Caki2 (cell line): ENCODE measurements at regions not wholly inside any gene's neighbourhood (a gene's known extent, or its start where the extent isn't known, plus 50 kb on each side); places are given as distances from the start of the nearest gene placed in this dataset.
"Not testable (repeated sequence)": the region's sequence is repeated elsewhere in the genome, so short reads cannot be mapped to it uniquely, and the experiment has no call there.

ENCODE experiments used
- DNase-seq: peaks from one replicate; pipeline ENCODE4 v3.0.0-alpha.2; 2015; ENCODE audit warnings: low read depth
- in situ Hi-C: cut with HindIII; loops from 2 replicates; pipeline ENCODE4 v1.10.0; 2016; ENCODE audit warnings: low sequenced_read_pairs, low pct_unique_long_range_greater_than_20kb, mixed read lengths

- in situ Hi-C loops: no loop called here
- DNase-seq: no peak
Measured at GRCh38 chr15:37372064-37372463, 271.7 kb upstream of the MEIS2 start.

GRCh38 chr15:37375519-37375918 lies 275.2 kb upstream of the MEIS2 start:
- no peak for DNase-seq
- in situ Hi-C loops: no loop called here

- DNase-seq: no peak
- in situ Hi-C loops: no loop called here
Measured at GRCh38 chr15:37377428-37377827, 277.1 kb upstream of the MEIS2 start.

- in situ Hi-C loops: no loop called here
- DNase-seq: no peak
Measured at GRCh38 chr15:37394402-37395099, 294.2 kb upstream of the MEIS2 start.

GRCh38 chr15:37395100-37395468 lies 294.7 kb upstream of the MEIS2 start:
- in situ Hi-C loops: no loop called here
- DNase-seq: no peak

- in situ Hi-C loops: no loop called here
- DNase-seq: no peak
Measured at GRCh38 chr15:37397266-37398022, 297.1 kb upstream of the MEIS2 start.

- in situ Hi-C loops: no loop called here
- no peak for DNase-seq
Measured at GRCh38 chr15:37416103-37416502, 315.8 kb upstream of the MEIS2 start.

GRCh38 chr15:37425541-37425940 lies 325.2 kb upstream of the MEIS2 start:
- no peak for DNase-seq
- in situ Hi-C loops: no loop called here

GRCh38 chr15:37427393-37427792 lies 327.0 kb upstream of the MEIS2 start:
- DNase-seq, in situ Hi-C loops: not testable (repeated sequence)

- in situ Hi-C loops: no loop called here
- DNase-seq: no peak
Measured at GRCh38 chr15:37446921-37447320, 346.6 kb upstream of the MEIS2 start.

GRCh38 chr15:37452498-37452897 lies 352.1 kb upstream of the MEIS2 start:
- DNase-seq: no peak
- in situ Hi-C loops: no loop called here

- DNase-seq: no peak
- in situ Hi-C loops: no loop called here
Measured at GRCh38 chr15:37480482-37480881, 380.1 kb upstream of the MEIS2 start.

GRCh38 chr15:37481126-37481525 lies 380.8 kb upstream of the MEIS2 start:
- in situ Hi-C loops: no loop called here
- DNase-seq: no peak

- in situ Hi-C loops: no loop called here
Measured at GRCh38 chr15:37483779-37484178, 383.4 kb upstream of the MEIS2 start.

GRCh38 chr15:37485056-37485455 lies 384.7 kb upstream of the MEIS2 start:
- in situ Hi-C loops: no loop called here

More at GRCh38 chr15:37483779-37484178, 383.4 kb upstream of the MEIS2 start:
- DNase-seq: no peak

GRCh38 chr15:37490707-37491106 lies 390.4 kb upstream of the MEIS2 start:
- DNase-seq: no peak
- in situ Hi-C loops: no loop called here

More at GRCh38 chr15:37485056-37485455, 384.7 kb upstream of the MEIS2 start:
- no peak for DNase-seq

- in situ Hi-C loops: no loop called here
- DNase-seq: no peak
Measured at GRCh38 chr15:37516621-37517020, 416.3 kb upstream of the MEIS2 start.

GRCh38 chr15:37517191-37517895 lies 417.0 kb upstream of the MEIS2 start:
- in situ Hi-C loops: no loop called here
- no peak for DNase-seq

GRCh38 chr15:37518436-37518835 lies 416.0 kb upstream of the TMCO5A start:
- no peak for DNase-seq
- in situ Hi-C loops: no loop called here
